HG03039 (cell line): ENCODE measurements at regions not wholly inside any gene's neighbourhood (a gene's known extent, or its start where the extent isn't known, plus 50 kb on each side); places are given as distances from the start of the nearest gene placed in this dataset.

ENCODE experiments used
- ATAC-seq: cut with Tn5 transposase; IDR thresholded peaks from one replicate; pipeline ENCODE4 v1.9.1; 2021; ENCODE audit warnings: mild to moderate bottlenecking, moderate library complexity; ENCODE audit not compliant: unreplicated experiment

DNA sequence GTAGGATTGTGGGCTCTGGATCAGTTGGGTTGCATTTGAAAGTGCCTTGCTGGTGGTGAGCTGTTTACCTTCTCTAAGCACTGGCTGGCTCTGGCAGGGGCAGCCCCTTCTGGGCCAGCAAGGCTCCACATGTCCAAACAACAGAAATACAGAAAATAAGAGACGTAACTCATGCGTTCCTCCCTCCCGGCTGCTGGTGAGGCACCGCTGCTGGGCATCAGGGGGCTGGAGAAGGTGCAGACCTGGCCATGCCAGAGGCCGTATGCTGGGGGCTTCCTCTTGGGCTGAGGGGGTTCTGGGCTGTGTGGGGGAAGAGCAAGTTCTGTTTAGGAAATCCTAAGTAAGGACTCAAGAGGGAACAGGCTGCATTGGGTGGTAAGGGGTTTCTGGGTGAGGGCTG is 140.6 kb downstream of the URI1 start:
- no peak for ATAC-seq

DNA sequence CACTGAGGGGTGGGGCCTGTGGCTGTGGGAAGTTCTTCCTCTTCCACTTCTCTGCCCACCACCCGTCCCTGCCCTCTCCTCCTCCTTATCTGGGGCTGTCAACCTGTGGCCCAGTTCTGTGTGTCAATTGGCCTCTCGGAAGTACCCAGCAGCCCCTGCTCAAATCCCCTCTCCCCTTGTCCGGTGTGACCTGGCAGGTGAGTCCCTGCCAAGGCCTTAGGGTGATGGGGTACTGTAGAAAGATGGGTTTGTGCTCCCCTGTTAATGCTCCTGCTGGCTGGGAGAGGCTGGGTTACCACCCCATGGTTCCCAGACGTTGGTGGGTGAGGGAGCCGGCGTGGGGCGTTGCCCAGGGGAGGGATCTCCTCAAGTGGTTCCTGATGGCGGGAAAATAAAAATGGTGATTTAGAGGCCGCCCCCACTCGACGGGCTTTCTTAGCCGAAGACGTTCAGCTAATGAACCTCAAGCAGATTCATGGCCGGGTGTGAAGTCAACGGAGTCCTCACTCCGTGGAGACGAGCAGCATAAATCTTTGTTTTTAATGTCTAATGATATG is 141.2 kb downstream of the URI1 start:
- no peak for ATAC-seq

DNA sequence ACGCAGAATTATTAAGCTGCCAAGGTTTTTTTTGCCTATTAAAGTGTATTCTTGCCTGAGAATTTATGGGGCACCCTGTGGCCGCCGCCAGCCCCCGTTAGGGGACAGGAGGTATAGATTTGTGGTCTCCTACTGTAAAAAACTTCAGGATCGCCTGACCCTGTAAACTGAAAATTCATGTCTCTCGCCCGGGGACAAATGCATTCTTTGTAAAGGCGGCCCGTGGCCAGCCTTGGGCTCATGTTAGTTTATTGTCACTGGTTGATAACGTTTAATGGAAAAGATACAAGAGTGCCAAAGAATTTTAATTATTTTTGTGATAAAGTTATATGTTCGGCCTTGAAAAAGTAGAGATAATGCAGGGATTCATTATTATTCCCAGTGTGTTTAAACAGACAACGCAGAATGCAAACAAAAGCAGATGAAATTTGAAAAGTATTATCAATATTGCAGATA is 141.7 kb downstream of the URI1 start:
- no peak for ATAC-seq

DNA sequence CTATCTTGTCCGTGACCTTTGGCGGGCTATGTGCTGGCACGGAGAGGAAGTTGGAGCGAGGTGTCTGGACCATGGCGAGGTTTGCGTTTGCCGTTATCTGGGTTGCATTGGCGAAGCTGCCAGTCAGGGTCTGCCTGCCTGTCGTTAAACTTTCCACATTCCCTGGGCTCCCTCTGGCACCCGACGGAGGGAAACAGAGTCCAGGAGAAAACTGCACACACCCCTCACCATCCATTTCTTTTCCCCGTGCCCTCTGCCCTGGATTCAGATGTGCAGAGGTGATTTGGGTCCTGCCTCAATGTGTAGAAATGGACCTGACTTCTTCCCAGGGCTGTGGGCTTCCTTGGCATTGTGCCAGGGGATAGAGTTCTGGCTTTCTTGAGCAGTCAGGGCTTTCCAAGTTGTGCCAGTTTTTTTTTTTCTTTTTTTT is 142.4 kb downstream of the URI1 start:
- no peak for ATAC-seq

DNA sequence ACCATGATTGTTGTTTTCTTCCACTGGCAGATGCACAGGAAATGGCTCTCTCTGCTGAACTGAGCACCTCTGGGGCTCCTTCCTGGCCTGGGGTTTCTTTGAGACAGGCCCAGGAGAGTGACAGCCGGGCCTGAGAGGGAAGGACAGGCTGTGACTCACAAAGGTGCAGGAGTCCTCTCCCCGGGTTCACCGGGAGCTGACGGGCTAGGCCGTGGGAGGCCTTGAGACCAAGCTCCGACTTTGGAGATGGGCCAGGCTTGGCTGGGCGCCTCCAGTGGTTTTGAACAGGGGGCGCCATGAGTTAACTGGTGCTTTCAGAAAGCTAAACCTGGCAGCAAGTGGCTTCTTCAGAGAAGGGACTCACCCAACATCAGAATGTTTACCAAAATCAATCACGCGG is 143.4 kb downstream of the URI1 start:
- ATAC-seq = no peak

DNA sequence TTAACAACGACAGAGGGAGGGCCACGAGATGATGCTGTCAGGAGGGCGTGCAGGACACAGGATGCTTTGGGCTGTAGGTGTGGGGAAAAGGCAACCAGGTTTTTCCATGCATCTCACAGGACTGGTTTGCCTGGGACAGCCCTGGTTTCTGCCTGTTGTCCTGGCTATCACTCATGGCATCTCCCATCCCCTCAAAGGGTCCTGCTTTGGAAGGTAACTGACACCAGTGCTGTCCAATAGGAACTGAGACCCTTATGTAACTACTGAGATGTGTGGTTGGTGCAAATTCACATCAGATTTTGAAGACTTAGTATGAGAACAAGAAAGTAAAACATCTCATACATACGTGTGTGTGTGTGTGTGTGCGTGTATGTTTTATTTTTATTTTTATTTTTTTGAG is 144.2 kb downstream of the URI1 start:
- no peak for ATAC-seq

DNA sequence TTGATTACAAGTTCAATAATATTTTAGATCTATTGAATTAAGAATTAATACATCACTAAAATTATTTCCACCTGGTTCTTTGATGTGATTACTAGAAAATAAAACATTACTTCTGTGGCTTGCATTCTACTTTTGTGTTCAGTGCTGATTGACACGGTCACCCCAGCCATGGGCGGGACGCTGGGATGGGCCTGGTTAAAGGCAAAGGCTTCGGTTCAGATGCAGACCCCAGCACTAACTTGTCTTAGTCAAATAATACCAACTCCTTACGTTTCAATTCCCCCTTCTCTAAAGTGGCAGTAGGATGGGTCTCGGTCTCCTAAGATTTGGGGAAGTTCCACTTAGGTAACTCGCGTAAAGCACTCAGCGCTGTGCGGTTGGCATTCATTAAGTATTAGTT is 144.9 kb downstream of the URI1 start:
- no peak for ATAC-seq

DNA sequence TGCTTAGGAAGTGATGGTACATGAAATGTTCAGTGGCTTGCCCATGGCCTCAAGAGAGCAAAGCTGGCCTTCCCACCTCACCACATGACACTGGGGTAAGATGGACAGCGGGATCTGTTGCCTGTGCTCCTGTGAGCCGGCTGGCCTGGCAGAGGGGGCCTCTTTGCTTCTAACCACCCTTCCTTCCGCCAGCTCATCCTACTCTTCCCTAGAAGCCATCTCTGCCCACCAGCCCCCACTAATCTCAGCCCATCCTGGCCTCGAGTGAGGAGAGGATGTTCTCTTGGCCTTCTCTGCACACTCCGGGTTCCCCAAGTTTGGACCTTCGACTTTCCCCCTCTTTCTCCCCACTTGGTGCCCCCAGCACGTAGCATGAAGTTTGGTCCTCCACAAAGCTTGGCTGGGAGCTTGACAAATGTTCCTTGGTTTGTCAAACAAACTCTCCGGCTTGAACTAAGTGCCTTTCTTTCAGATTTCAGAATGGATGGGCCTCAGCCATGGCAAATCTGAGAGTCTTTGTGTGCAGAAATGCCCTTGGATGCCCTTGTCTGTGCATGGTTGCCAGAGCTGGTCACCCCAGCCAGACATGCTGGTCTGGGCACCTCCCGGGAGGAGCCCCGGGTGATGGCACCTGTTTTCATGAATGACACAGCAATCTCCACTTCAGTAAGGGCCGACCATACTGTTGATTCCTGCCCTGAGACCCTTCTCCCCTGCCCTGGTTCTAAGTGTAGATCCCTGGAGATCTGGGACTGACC is 145.5 kb downstream of the URI1 start:
- ATAC-seq = no peak

DNA sequence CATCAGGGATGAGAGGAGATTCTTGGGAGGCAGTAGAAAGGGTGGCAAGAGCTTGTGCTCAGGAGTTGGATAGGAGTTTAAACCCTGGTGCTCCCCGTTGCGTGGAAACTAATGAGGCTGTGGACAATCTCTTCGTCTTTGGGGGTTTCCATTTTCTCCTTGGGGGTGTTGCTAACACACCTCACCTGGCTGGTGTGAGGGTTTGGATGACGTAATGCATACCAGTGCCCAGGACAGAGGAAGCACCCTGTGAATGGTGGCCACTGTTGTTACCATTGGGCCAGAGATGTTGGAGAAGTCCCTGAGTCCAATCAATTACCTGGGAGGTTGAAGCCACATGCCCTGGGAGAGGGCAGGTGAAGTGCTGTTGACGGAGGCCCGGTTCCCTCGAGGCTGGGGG is 146.5 kb downstream of the URI1 start:
- ATAC-seq = no peak

DNA sequence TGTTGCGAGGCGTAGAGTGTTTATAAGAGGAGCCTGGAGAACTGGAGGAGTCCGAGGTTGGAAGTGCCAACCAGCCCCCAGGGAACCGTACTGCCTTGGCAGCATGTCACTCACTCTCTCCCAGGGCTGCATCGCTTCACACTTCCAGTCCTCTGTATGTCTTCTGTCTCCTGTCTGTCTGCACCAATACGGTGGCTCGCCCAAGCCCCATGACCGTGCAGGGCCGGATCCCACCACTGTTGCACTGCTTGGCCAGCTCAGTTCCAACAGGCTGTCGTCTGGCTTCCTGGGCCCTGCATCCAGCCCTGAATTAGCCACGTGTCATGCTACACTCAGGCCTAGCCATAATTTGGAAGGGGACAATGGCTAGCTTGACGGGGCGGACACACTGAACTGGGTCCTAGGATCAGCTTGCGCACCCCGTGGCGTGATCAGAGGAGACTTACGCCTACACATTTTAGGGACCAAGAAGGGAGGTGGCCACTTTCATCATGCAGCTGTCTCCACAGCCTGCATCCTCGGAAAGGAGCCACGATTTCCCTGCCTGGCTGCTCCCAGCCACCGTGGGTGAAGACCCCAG is 147.1 kb downstream of the URI1 start:
- no peak for ATAC-seq

DNA sequence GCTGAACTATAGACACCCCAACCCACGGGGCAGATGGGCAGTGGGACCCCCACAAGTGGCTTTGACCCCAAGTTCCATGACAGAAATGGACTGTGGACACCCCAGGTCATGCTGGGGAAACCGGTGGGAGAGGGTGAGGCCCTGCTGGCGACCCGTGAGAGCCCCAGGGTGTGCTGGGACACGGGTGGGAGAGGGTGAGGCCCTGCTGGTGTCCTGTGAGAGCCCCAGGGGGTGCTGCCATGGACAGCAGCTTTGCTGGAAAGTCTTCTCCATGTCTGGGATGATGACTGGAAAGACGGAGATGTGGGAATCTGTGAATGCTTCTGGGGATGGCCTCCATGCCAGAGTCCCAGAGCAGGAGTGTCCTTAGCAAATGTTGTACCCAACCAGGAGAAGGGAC is 148.4 kb downstream of the URI1 start:
- ATAC-seq = no peak

DNA sequence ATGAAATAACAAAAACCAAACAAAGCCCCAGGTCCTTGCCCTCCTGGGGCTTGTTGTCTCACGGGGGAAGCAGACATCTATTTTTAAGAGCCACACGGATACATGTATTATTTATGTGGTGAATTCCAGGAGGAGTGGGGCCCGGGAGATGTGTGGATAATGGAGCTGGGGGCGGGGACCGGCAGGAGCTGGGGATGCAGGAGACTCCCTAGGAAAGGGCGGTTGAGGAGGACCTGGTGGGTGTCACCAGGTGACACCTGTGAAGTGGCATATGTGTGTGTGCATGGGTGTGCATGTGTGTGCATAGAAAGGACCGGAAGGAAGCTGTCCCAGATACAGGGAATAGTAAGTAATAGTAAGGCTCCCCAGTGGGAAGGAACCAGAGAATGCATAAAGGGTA is 148.9 kb downstream of the URI1 start:
- no peak for ATAC-seq

DNA sequence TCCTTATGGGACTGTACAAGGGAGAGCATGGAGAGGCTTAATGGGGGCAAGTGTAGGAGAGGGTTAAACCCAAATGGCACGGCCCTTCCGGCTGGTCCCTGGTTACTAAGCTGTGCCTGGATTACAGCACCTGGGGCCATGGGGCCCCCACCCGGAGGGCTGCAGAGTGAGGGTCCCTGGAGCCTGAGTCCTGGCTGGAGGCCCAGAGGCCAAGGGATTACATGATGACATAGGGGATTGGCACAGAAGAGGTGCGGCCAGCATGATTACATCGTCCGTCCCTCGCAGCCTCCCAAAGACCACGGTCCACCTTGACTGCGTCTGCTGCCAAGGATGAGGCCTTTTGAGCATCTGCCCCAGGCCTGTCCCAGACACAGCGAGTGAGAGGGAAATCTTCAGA is 149.4 kb downstream of the URI1 start:
- no peak for ATAC-seq

DNA sequence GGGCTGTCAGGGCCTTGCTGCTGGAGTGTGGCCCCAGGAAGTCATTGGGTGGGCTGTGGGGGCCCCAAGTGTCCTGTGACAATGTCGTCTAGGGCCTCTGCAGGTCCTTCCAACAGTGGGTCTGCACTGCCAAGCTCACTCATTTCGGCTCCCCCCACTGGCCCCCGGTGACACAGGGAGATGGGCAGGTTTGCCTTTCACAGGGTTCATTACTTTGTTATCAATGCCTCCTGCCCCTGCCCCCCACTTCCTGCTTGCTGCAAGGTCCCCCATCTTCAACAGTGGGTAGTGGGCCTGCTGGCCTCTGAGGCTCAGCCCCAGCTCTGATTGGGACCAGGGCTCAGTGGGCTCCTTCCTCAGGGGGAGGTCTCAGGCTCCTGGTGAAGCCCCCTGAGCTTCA is 149.8 kb downstream of the URI1 start:
- ATAC-seq = no peak

DNA sequence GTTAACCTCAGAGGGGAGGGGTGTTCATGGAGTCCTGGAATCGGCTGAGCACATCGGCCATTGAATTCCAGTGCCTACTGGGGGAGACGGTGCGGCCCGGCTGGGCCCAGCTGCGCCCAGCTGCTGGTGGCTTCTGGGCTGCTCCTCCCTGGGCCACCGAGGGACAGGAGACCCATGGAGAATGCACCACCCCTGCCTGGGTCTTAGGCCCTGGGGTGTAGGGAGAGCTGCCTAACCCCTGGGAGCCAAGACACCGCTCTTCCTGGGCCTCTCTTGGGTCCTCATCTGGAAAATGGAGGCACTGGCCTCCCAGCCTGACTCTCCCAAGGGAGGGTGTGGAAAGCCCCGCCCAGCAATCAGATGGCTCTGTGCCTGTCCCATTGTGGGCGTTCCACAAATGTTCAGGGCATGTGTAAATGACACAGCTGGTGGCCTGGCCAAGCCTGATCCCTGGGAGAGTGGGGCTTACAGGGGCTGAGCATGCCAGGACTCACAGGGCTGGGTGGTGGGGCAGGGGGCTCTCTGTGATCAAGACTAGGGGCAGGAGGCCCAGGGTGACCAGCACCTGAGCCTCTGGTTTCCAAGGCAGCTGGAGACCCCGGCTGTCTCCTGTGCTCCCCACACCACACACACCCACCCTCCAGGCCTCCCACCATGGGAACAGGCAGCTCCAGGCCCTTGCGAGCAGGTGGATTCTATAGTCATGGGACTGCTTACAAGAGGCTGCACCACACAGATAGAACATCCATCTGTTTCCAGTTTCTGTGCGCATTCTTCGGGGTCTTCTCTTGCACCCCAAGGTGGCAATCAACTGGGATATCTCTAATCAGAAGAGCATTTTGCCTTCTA is 150.9 kb downstream of the URI1 start:
- ATAC-seq = no peak

DNA sequence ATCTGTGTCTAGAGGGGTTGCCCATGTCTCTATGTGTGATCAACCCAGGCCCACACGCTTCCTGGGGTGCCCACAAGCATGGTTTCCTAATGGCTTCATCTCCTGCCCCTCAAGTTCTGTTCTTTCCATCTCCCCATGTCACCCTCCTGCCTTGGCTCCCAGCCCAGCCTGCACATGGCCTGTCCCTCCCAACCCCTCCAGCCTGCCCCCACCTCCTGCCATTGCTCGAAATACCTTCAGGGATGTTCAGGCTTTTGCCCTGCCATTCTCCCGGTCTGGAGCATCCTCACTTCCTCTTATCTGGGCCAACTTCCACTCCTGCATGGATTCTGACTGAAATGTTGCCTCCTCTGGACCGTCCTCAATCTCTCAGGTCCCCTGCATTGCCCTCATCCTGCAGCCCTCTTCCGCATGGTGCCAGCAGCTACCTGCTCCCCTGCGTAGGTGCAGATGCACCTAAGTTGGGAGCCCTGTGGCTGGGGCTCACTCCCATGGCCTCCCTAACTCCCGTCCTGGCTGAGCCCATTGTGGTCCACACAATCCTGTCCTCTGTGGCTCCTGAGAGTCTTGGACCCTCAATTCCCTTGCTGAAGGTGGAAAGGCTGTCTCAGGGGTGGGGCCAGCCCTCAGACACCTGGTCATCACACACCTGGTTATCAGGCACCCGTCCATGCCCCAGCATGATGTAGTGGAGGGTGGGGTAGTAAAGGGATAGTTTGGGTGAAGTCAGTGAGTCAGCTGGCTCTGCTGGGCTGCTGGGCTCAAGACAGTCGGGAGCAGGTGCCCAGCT is 152.1 kb downstream of the URI1 start:
- ATAC-seq = no peak

DNA sequence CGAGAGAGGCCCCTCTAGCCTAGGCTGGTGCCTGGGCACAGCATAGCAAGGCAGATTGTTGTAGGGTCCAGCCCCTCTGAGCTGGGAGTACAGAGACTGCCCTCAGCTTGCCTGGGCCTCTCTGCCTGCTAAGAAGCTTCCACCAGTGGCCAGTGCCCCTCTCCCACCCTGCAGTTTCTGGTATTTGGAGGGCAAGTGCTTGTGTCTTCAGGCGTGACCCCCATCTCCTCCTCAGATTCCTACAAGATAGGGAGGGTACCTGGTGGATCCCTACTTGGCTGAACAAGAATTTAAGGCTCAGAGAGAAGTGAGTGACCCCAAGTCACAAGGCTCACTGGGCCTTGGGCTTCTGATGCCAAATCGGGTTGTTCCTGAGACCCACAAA is 152.7 kb downstream of the URI1 start:
- ATAC-seq = no peak

DNA sequence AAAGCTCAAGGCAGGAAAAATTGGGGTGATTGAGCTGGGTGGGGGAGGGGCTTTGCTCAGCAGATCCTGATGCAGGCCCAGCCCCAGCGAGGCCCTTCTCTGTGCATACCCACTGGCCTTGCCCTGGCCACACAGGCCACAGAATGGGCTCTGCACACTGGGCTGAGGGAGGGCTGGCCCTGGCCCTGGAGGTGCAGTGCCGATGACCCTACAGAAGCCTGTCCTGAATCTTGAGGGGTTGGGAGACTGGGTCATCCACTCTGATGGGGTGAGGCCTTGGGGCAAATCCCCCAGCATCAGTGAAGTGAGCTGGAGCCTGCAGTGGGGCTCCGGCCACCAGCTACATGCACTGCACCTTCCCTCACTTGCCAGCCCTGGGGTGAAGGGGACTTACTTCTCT is 153.1 kb downstream of the URI1 start:
- no peak for ATAC-seq

DNA sequence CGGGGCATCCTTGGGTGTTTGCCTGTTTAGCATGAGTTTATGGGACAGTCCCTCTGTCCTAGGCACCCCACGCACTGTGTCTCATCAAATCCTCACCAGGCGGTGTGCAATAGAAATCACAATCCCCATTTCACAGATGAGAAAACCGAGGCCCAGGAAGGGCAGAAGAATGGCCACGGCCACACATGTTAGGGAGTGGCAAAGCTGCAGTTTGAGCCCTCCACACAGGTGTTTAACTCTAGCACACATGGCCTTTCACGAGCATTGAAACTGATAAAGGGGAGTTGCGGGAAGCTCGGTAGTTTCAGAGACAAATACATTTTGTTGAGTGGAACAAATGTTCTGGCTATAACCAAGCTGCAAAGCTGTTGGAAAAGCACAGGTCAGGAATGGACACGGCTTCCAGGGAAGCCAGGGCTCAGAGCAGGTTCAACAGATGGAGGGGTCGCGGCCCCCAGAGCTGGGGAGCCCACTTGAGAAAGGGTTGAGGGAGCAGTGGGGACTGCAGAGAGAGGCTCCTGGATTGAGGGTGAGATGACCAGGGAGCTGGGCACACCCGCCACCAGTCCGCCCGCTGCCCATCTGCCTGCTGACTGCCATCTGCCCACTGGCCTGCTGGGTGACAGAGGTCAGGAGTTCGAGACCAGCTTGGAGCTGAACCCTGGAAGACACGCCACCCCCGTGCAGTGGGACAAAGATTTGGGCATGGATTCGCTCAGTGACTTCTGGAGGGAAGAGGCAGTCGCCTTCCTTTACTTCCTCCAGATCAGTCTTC is 154.7 kb downstream of the URI1 start:
- no peak for ATAC-seq

DNA sequence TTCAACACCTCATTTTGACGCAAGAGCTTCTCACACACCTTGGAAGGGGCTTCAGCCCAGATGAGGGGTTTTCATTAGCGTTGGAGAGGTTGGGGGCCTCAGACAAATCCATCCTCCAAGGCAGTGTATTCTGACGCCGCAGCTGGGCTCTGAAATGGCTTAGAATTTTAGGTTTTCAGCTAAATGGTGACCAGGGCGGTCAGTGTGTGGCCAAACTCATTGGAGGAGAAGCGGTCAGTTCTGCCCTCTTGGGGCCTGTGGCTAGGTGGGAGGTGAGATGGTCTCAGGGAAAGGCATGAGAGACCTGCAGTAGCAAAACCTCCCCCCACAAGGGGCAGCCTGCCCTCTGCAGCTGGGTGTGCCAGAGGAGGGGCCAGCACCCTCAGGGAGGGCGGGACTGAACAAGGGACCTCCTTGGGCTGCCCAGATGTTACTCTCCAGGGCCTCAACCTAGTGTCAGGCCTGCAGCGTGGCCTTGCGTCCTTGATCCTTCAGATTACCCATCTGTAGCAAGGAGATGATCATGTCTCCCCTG is 155.8 kb downstream of the URI1 start:
- no peak for ATAC-seq
